ENCODE measurements at regions not wholly inside any gene's neighbourhood (a gene's known extent, or its start where the extent isn't known, plus 50 kb on each side); places are given as distances from the start of the nearest gene placed in this dataset.

DNA sequence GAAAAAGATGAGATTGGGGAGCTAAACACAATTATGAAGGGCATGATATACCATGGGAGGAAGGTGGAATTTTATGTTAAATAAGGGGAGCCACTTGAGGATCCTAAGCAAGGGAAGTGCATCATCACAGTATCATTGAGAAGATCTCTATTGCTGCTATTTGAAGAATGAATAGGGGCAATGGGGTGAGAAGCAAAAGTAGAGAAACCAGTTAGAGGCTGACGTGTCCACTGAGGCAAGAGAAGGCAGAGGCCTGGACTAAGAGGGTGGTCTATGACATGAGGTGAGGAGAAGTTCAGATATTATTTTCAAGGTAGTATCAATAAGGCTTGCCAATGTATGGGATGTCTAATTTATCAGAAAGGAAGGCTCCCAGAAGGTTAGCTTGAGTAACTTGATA, 111.6 kb downstream of the TENT5A start:
- H3K4me3 Mint-ChIP-seq: no peak overlapping the region
- no peak overlapping the region for H3K27ac Mint-ChIP-seq
- no peak for DNase-seq
- no peaks in the 10 kb centered on the region for H3K4me1 Mint-ChIP-seq
- H3K27me3 Mint-ChIP-seq: no peaks in the 10 kb centered on the region
- H3K9me3 Mint-ChIP-seq: no peaks in the 10 kb centered on the region
- no peaks in the 10 kb centered on the region for H3K36me3 Mint-ChIP-seq (ENCODE audit: low read depth)
- intact Hi-C loops (cut with micrococcal nuclease): no loop called here

DNA sequence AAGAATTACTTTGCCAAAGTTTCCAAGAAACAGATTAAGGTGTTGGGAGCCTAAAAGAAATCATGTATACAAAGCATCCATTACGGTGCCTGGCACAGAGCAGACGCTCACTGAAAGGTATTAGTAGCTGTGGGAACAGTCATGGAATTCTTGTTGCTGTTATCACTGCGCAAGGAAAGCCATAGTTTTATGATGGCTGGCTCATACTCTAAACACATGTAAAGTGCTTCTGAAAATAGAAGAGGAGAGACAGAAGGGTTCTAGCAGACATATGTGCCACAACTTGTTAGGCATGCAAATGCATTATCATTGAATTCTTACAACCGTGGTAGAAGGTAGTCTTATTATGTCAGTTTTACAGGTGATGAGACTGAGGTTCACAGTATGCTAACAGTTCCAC, 112.4 kb downstream of the TENT5A start:
- H3K4me1 Mint-ChIP-seq: no peaks in the 10 kb centered on the region
- no peaks in the 10 kb centered on the region for H3K9me3 Mint-ChIP-seq
- no peaks in the 10 kb centered on the region for H3K36me3 Mint-ChIP-seq (ENCODE audit: low read depth)
- H3K4me3 Mint-ChIP-seq: no peak overlapping the region
- DNase-seq: no peak
- H3K27me3 Mint-ChIP-seq: no peaks in the 10 kb centered on the region
- H3K27ac Mint-ChIP-seq: no peak overlapping the region
- intact Hi-C loops (cut with micrococcal nuclease): no loop called here

DNA sequence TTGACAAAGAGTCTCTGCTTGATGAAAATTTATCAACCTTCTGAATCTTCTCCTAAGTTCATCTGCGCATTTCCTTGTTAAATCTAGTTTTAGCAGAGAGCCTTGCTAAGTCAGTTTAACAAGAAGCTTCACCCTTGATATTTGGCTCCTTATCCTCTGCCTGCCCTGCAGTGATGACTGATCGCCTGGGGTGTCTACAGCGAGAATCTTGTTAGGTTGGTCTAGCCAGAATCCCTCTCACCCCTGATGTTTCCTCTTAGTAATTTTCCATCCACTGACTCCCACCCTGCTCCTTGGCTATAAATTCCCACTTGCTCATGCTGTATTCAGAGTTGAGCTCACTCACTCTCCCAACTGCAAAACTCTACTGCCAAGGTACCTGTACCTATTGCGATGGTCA, 114.1 kb downstream of the TENT5A start:
- intact Hi-C loops (cut with micrococcal nuclease): no loop called here
- Mint-ChIP-seq H3K27me3 (no peaks in the 10 kb centered on the region), H3K4me1 (no peaks in the 10 kb centered on the region), H3K27ac (no peak overlapping the region), H3K4me3 (no peak overlapping the region), H3K9me3 (no peaks in the 10 kb centered on the region), H3K36me3 (ENCODE audit: low read depth) (no peaks in the 10 kb centered on the region)
- no peak for DNase-seq

DNA sequence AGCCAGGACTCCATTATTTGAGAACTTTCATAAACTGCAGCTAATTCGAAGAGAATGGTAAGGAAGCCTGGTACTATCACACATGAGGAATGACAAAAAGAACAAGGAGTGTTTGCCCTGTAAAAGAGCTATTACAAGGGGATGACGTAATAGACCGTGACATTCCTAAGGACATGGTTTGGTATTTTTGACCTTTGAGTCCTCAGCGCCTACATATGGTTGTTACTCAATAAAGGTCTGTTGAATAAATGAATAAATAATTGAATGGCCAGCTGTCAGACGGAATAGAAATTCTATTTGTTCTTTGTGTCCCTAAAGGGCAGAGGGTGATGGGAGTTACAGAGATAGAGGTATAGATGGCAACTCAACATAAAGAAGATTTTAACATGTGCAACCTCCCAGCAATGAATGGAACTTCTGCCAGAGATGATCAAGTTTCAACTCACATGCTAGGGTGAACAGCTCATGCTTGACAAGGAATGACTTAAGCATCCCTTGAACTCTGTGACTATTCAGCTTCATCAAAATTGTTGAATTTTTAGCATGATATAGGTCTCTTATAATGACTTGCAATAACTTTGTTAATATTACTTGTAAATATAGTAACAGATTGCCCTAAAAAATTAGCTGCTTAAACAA, 115.4 kb downstream of the TENT5A start:
- no peak overlapping the region for H3K27ac Mint-ChIP-seq
- H3K4me1 Mint-ChIP-seq: no peaks in the 10 kb centered on the region
- H3K27me3 Mint-ChIP-seq: no peaks in the 10 kb centered on the region
- no peak for DNase-seq
- H3K9me3 Mint-ChIP-seq: no peaks in the 10 kb centered on the region
- intact Hi-C loops (cut with micrococcal nuclease): no loop called here
- no peak overlapping the region for H3K4me3 Mint-ChIP-seq
- no peaks in the 10 kb centered on the region for H3K36me3 Mint-ChIP-seq (ENCODE audit: low read depth)

DNA sequence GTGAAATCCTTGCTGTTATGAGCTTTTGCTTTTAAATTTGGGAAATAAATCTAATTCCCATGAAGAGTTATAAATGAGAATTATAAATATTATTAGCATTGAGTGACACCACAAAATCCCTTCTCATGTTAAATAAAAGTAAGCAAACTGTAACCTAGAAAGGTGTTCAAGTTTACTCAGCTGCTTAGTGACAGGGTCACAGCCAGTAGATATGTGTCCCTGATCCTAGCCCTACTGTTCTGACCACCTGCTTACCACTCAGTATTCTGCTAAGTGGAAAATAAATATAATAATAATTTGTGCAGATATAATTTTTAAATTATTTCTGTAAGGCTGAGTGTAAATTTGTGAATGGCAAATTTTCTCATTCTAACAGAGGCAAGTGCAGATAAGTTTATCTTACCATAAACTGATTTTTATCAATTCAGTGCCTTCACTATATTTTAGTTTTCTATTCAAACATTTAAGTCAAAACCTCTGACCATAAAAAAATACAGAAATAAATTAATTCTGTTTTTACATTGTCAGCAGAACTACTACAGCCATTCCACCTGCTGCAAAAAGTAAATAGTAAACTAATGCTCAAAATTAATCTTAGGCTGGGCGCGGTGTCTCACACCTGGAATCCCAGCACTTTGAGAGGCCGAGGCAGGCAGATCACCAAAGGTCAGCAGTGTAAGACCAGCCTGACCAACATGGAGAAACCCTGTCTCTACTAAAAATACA, 118.2 kb downstream of the TENT5A start:
- H3K4me1 Mint-ChIP-seq: no peaks in the 10 kb centered on the region
- peaks cover 9% of the 10 kb centered on the region for H3K9me3 Mint-ChIP-seq
- no peak overlapping the region for H3K27ac Mint-ChIP-seq
- no peak overlapping the region for H3K4me3 Mint-ChIP-seq
- intact Hi-C loops (cut with micrococcal nuclease): no loop called here
- H3K36me3 Mint-ChIP-seq (ENCODE audit: low read depth): no peaks in the 10 kb centered on the region
- H3K27me3 Mint-ChIP-seq: no peaks in the 10 kb centered on the region
- DNase-seq: no peak

DNA sequence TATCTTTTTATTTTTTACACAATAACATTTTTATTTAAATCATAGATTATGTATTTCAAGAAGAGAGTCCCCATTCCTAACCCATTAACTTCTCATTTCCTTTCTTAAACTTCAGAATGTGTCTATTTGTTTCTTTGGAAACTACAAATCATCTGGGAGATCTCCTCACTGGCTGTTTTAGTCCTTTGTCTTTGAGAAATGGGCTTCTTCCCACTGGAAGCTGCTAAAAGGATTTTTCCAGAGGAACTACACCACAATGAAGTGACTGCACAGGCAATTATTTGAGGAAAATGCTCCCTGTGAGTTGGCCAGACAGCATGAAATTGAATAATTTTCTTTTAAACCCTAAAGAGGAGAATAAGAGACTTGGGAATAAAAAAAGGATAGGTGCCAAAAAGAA, 119.1 kb downstream of the TENT5A start:
- DNase-seq: no peak
- no peaks in the 10 kb centered on the region for H3K4me1 Mint-ChIP-seq
- peaks cover 9% of the 10 kb centered on the region for H3K9me3 Mint-ChIP-seq
- no peak overlapping the region for H3K4me3 Mint-ChIP-seq
- H3K27me3 Mint-ChIP-seq: no peaks in the 10 kb centered on the region
- H3K27ac Mint-ChIP-seq: no peak overlapping the region
- H3K36me3 Mint-ChIP-seq (ENCODE audit: low read depth): no peaks in the 10 kb centered on the region
- intact Hi-C loops (cut with micrococcal nuclease): no loop called here

DNA sequence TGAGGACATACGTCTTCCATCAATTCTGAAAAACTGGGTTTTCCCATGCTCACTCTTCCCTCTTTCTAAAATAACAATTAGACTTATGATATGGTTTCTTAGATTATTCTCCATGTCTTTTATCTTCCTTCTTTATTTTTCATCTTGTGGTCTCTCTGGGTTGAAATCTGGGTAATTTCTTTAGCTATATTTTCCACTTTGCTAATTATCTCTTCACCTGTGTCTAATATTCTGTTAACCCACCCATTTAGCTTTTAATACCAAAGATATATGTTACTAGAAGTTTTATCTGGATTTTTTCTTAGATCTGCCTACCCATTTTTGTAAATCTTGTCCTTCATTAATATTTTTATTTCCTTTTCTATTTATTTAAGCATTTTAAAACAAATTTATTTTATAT, 121.8 kb downstream of the TENT5A start:
- Mint-ChIP-seq H3K36me3 (ENCODE audit: low read depth) (no peaks in the 10 kb centered on the region), H3K27ac (no peak overlapping the region), H3K27me3 (no peaks in the 10 kb centered on the region), H3K9me3 (peaks cover 9% of the 10 kb centered on the region), H3K4me1 (no peaks in the 10 kb centered on the region), H3K4me3 (no peak overlapping the region)
- intact Hi-C loops (cut with micrococcal nuclease): no loop called here
- no peak for DNase-seq

DNA sequence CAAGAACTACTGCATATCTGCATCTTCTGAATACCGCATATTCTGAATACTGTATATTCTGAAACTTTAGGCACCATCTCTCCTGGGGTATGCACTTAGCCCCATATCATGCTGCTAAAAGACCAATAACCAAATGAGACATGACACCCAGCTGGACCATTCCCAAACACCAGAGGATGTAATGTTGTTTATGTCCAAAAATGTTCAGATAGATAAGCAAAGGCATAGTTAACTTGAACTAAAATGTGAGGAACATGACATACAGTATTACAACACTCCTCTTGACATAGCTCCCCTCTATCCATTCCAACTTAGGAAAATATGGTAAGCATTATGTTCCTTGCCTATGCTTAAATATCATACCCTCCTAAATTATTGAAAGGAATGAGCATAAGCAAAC, 127.3 kb downstream of the TENT5A start:
- Mint-ChIP-seq H3K27ac (no peak overlapping the region), H3K27me3 (no peaks in the 10 kb centered on the region), H3K36me3 (ENCODE audit: low read depth) (no peaks in the 10 kb centered on the region), H3K4me1 (no peaks in the 10 kb centered on the region), H3K4me3 (no peak overlapping the region), H3K9me3 (no peaks in the 10 kb centered on the region)
- intact Hi-C loops (cut with micrococcal nuclease): no loop called here
- DNase-seq: no peak

DNA sequence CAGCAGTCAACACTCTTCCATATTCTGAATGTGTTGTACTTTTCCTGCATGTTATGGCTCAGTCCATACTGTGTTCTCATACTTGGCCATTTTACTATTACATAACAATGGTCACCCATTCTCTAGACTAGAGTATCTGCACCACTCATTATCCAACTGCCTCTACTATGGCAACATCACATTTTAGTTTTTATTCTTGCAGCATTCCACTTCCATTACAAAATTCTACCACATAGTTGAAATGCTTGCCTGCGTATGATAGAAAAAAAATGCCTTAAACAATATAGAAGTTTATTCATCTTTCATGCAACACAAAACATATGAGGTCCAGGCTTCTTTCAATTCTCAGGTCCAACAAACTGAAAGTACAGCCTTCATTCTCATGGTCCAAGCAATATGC, 128.0 kb downstream of the TENT5A start:
- Mint-ChIP-seq H3K9me3 (no peaks in the 10 kb centered on the region), H3K4me3 (no peak overlapping the region), H3K27ac (no peak overlapping the region), H3K27me3 (no peaks in the 10 kb centered on the region), H3K36me3 (ENCODE audit: low read depth) (no peaks in the 10 kb centered on the region), H3K4me1 (no peaks in the 10 kb centered on the region)
- intact Hi-C loops (cut with micrococcal nuclease): no loop called here
- no peak for DNase-seq

DNA sequence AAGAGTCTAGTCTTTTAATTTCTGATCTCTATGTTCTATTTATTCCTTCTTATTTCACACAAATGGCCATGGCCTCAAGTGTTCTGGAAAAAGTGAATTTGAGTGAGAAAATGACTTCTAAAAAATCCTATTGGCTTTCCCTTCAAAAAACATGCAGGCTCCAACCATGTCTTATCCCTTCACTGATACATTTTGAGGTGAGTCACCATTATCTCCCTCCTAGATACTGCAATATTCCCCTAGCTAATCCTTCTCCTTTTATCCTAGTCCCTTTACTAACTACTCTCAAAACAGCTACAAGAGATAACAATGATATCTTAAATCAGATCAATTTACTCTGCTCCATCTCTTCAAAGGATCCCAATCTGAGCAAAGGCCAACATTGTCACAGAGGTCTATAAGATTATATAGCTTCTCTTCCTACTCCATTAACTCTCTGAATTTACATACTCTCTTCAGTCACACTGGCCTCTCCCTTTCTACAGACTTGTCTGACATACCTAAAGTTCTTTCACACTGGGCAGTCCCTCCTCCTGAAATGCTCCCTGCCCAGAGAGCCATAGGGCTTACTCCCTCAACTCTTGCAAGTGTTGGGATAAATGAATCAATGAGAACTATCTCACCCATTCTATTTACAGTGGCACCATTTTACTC, 129.2 kb downstream of the TENT5A start:
- DNase-seq: no peak
- no peak overlapping the region for H3K4me3 Mint-ChIP-seq
- H3K9me3 Mint-ChIP-seq: no peaks in the 10 kb centered on the region
- H3K36me3 Mint-ChIP-seq (ENCODE audit: low read depth): no peaks in the 10 kb centered on the region
- H3K27me3 Mint-ChIP-seq: no peaks in the 10 kb centered on the region
- intact Hi-C loops (cut with micrococcal nuclease): no loop called here
- H3K27ac Mint-ChIP-seq: no peak overlapping the region
- H3K4me1 Mint-ChIP-seq: no peaks in the 10 kb centered on the region

DNA sequence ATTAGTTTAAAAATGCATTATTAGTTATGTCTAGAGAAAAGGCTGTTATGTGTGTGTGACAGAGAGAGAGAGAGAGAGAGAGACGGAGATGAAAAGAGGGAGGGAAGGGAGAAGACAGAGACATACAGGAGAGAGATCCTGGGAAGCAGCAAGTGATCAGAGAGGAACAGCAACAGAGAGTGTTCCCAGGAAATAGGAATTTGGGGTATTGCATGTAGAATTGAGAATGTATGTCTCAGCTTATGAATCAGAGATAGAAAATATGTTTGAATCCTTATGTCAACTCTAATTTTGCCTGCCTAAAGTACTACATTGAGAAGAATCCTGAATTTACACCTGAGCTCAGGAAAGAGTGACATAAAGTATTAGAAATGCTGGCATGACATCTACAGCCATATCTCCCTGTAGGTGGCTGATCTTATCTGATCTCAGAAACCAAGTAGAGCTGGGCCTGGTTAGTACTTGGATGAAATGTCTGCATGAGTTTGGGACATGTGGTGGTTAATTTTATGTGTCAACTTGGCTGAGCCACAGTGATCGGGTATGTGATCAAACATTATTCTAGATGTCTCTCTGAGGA, 130.6 kb downstream of the TENT5A start:
- Mint-ChIP-seq H3K27me3 (no peaks in the 10 kb centered on the region), H3K4me3 (no peak overlapping the region), H3K36me3 (ENCODE audit: low read depth) (no peaks in the 10 kb centered on the region), H3K4me1 (no peaks in the 10 kb centered on the region), H3K9me3 (no peaks in the 10 kb centered on the region), H3K27ac (no peak overlapping the region)
- DNase-seq: no peak
- intact Hi-C loops (cut with micrococcal nuclease): no loop called here

DNA sequence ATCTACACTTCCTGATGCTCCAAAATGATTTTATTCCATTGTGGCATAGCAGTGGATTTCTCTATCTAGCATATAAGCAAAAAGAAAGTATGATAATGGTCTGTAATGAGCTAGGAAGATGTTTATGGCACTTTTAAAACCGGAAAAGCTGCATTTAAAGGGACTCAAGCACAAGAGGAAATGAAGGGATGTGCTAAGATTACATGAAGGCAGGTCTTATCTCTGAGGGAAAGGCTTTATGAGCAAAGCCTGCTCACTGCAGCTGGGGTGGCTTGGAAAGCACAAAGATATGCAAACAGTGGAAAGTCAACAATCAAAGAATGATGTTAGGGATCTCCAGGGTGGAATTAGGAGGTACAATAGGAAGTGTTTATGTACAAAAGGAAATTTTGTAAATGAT, 138.2 kb downstream of the TENT5A start:
- peaks cover 3% of the 10 kb centered on the region for H3K4me1 Mint-ChIP-seq
- no peak for DNase-seq
- H3K27ac Mint-ChIP-seq: no peak overlapping the region
- no peaks in the 10 kb centered on the region for H3K36me3 Mint-ChIP-seq (ENCODE audit: low read depth)
- H3K9me3 Mint-ChIP-seq: no peaks in the 10 kb centered on the region
- no peaks in the 10 kb centered on the region for H3K27me3 Mint-ChIP-seq
- intact Hi-C loops (cut with micrococcal nuclease): no loop called here
- no peak overlapping the region for H3K4me3 Mint-ChIP-seq

DNA sequence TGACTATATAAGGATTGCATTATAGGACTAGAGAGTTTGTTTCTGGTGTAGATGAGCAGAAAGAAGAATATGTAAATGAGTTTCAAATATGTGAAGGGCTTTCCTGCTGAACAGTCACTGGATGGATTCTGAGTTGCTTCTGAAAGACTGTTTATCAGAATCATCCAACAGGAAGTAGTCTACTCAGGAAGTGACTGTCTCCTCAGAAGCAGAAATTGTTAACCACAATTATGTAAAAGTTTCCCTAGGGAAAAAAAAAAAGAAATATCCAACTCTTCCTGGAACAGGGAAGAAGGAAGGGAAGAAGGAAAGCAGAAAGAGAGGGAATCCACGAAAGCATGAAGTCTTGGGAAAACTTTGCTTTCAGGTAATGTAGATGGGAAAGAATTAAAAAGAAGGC, 138.9 kb downstream of the TENT5A start:
- peaks cover 3% of the 10 kb centered on the region for H3K4me1 Mint-ChIP-seq
- H3K36me3 Mint-ChIP-seq (ENCODE audit: low read depth): no peaks in the 10 kb centered on the region
- no peaks in the 10 kb centered on the region for H3K9me3 Mint-ChIP-seq
- H3K27ac Mint-ChIP-seq: no peak overlapping the region
- no peak for DNase-seq
- intact Hi-C loops (cut with micrococcal nuclease): no loop called here
- H3K27me3 Mint-ChIP-seq: no peaks in the 10 kb centered on the region
- H3K4me3 Mint-ChIP-seq: no peak overlapping the region

DNA sequence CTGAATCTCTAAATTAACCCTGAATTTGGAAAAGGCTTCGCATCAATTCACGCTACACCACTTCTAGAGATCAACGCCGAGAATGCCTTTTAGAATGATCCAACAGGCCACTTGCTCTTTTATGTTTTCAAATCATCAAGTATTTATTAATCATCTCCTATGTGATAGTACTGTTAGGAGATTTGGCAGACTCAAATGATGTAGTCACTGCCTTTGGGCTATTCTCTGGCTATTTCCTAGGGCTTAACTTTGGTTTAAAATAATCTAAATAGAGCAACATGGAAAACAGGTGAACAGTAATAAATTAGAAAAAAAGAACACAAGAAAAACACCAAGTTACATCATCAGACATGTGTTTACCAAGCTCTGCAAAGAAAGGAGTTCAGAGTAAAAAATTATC, 140.3 kb downstream of the TENT5A start:
- Mint-ChIP-seq H3K9me3 (no peaks in the 10 kb centered on the region), H3K36me3 (ENCODE audit: low read depth) (no peaks in the 10 kb centered on the region), H3K27me3 (no peaks in the 10 kb centered on the region), H3K4me1 (peaks cover 3% of the 10 kb centered on the region), H3K4me3 (no peak overlapping the region), H3K27ac (no peak overlapping the region)
- intact Hi-C loops (cut with micrococcal nuclease): no loop called here
- no peak for DNase-seq

Measured in activated CD4-positive, alpha-beta T cell treated with anti-CD3 and anti-CD28 coated beads, Interleukin-2, amount 10 ng/mL, durations not matched to agents 24 days and 14 days (primary cell).